Keratinocyte (primary cell): ENCODE measurements at regions not wholly inside any gene's neighbourhood (a gene's known extent, or its start where the extent isn't known, plus 50 kb on each side); places are given as distances from the start of the nearest gene placed in this dataset.

Experiments used
- CTCF ChIP-seq, 3 experiments: IDR thresholded peaks in 1 of 3; conservative IDR thresholded peaks in 1 of 3; optimal IDR thresholded peaks in 1 of 3; 2 replicates in 2 of 3; 3 replicates in 1 of 3; pipeline versions ENCODE3 to v1.5.1; 2011; ENCODE audit warnings: low read length in 3 of 3, mild to moderate bottlenecking in 3 of 3, moderate library complexity in 2 of 3, control low read depth in 1 of 3, inconsistent platforms in 1 of 3; ENCODE audit not compliant: insufficient read depth in 2 of 3; ENCODE audit errors: extremely low read depth in 1 of 3
- EZH2 ChIP-seq: IDR thresholded peaks from one replicate; pipeline ENCODE4 v1.6.1; 2012; ENCODE audit warnings: inconsistent platforms, mild to moderate bottlenecking, low read length, moderate library complexity

GRCh38 chr3:178304758-178305467 is 231.3 kb upstream of the KCNMB2 start:
- TF ChIP-seq CTCF (optimal IDR thresholded peaks at IDR 0.05 in 1 of 3, IDR thresholded peaks at IDR 0.05 in 1 of 3, conservative IDR thresholded peaks at IDR 0.05 in 1 of 3; ENCODE audit: extremely low read depth in 1 of 3, insufficient read depth in 2 of 3, low read length in 3 of 3): no peak
- TF ChIP-seq EZH2: no peak
